ENCODE measurements at regions not wholly inside any gene's neighbourhood (a gene's known extent, or its start where the extent isn't known, plus 50 kb on each side); places are given as distances from the start of the nearest gene placed in this dataset.
"Not testable (repeated sequence)": the region's sequence is repeated elsewhere in the genome, so short reads cannot be mapped to it uniquely, and the experiment has no call there.

DNA sequence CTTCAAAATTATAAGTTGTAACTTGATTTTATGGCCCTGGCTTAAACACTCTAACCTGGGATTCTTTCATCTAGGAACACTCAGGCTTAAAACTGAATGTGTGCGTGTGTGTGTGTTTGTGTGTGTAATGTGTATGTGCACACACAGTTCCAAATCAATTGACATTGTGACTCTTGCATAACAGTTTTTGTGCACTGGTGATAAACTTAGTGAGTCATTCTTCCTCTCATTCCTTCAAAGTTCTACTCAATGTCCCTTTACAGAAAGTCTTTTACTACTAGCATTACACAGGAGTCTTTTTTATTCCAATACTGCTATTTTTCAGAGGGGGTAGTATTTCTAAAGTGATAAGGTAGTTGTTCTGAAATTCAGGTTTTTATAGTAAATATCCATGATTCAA, 943.6 kb downstream of the KCNT2 start:
- DNase-seq (ENCODE audit: extremely low spot score): no peak
- POLR2A ChIA-PET: no interaction called here
- TF ChIP-seq, protein P1, sequence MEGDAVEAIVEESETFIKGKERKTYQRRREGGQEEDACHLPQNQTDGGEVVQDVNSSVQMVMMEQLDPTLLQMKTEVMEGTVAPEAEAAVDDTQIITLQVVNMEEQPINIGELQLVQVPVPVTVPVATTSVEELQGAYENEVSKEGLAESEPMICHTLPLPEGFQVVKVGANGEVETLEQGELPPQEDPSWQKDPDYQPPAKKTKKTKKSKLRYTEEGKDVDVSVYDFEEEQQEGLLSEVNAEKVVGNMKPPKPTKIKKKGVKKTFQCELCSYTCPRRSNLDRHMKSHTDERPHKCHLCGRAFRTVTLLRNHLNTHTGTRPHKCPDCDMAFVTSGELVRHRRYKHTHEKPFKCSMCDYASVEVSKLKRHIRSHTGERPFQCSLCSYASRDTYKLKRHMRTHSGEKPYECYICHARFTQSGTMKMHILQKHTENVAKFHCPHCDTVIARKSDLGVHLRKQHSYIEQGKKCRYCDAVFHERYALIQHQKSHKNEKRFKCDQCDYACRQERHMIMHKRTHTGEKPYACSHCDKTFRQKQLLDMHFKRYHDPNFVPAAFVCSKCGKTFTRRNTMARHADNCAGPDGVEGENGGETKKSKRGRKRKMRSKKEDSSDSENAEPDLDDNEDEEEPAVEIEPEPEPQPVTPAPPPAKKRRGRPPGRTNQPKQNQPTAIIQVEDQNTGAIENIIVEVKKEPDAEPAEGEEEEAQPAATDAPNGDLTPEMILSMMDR (IDR thresholded peaks at IDR 0.05; ENCODE audit: control extremely low read depth, extremely low read depth, low read depth, missing control alignments): no peak
- CTCF ChIA-PET: interaction anchor here (1.4 to 2.0 kb wide), 2 partner anchors 9 to 23 kb away, joined by 3 to 6 read pairs; no protein-coding TSS in a partner anchor

DNA sequence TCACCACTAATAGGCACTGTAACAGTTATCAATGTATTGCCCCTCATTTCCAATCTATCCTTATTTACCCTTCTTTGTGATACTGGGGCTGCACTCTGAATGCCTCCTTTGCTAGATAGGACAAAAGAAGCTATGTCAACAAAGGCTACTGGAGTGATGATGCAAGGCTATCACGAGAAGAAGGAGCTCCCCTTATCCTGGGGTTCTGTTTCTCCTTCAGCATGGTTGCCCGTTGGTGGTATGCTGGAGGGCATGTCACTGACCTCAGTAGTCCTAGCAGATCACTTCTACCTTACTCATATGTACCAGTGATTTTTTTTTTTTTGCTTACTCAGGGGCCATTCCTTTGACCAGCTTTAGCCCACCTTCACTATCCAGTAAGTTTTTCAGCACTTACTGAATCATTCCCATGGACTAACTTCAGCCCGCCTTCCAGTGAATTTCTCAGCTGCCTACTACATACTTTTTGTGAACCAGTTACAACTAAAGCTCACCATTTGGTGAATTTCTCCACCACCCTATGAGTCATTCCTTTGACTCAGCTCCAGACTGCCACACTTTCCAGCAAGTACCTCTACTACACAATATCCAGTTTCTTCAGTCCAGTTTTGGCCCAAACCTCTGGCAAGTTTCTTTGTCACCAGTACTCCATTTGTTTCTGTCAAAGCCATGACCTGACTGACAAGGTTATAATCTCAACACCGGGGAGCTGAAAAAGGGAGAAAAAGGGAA, 944.5 kb downstream of the KCNT2 start:
- ChIA-PET CTCF (interaction anchor here (1.4 to 2.0 kb wide), 2 partner anchors 10 to 22 kb away, joined by 3 to 6 read pairs; no protein-coding TSS in a partner anchor), POLR2A (no interaction called here)
- TF ChIP-seq, protein P1 (IDR thresholded peaks at IDR 0.05; ENCODE audit: control extremely low read depth, extremely low read depth, low read depth, missing control alignments): no peak
- no peak for DNase-seq (ENCODE audit: extremely low spot score)

DNA sequence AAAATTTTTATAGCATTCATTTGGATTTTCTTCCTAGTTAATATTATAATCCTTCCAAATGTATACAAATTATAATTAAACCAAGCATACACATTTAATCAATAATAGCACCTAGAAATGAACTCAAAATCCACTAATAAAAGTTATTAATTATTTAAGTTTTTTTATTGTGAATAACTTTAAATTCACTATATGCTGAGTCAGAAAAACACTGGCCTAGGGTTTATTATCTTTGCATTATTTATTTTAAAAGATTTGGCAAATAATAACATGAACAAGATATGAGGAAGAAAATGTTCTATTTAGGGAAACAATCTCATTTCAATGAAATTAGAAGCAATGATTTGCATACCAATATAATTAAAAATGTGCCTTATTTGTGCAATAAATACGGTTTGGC, 951.5 kb downstream of the KCNT2 start:
- DNase-seq (ENCODE audit: extremely low spot score): no peak
- ChIA-PET POLR2A (no interaction called here), CTCF (no interaction called here)
- TF ChIP-seq, protein P1 (IDR thresholded peaks at IDR 0.05; ENCODE audit: control extremely low read depth, extremely low read depth, low read depth, missing control alignments): no peak

DNA sequence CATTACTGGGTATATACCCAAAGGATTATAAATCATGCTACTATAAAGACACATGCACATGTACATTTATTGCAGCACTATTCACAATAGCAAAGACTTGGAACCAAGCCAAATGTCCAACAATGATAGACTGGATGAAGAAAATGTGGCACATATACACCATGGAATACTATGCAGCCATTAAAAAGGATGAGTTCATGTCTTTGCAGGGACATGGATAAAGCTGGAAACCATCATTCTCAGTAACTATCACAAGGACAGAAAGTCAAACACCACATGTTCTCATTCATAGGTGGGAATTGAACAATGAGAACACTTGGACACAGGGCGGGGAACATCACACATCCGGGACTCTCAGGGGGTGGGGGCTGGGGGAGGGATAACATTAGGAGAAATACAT, 959.4 kb downstream of the KCNT2 start:
- DNase-seq (ENCODE audit: extremely low spot score); POLR2A ChIA-PET; CTCF ChIA-PET: not testable (repeated sequence)

DNA sequence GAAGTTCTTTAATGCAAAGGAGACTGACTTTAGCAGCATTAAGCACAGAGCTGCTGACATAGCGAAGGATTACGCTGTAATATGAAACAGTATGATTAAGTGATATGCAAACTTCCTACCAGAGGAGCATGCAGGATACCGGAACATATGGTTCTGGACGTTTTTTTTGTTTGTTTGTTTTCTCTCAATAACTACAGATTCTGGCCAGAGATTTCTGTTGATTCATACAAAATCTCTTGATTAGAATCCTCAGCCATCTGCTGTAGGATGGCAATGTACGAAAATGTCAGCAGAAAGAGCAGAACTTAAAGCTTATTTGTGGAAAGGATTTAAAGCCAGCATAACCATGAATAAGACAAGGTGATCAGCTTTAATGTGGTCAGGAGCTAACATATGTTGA, 970.7 kb downstream of the KCNT2 start:
- TF ChIP-seq, protein P1 (IDR thresholded peaks at IDR 0.05; ENCODE audit: control extremely low read depth, extremely low read depth, low read depth, missing control alignments): no peak
- no peak for DNase-seq (ENCODE audit: extremely low spot score)
- ChIA-PET CTCF (no interaction called here), POLR2A (no interaction called here)

DNA sequence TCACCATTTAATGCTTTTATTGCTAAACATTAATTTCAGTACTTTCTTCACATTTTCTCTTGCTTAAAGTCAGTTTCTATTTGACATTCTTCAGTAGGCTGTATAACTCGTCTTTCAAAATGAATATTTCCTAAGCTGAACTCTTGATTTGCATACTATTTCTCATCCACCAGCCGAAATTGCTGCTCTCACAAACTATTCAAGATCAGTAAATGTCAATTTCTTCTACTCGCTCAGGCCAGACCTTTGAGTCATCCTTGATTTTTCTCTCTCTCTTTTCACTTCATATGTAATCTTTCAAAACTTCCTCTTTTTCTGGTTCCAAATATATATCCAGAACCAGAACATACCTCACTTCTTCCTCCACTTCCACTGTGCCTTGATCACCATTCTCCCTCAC, 990.0 kb downstream of the KCNT2 start:
- ChIA-PET CTCF (no interaction called here), POLR2A (no interaction called here)
- no peak for DNase-seq (ENCODE audit: extremely low spot score)
- TF ChIP-seq, protein P1 (IDR thresholded peaks at IDR 0.05; ENCODE audit: control extremely low read depth, extremely low read depth, low read depth, missing control alignments): no peak

DNA sequence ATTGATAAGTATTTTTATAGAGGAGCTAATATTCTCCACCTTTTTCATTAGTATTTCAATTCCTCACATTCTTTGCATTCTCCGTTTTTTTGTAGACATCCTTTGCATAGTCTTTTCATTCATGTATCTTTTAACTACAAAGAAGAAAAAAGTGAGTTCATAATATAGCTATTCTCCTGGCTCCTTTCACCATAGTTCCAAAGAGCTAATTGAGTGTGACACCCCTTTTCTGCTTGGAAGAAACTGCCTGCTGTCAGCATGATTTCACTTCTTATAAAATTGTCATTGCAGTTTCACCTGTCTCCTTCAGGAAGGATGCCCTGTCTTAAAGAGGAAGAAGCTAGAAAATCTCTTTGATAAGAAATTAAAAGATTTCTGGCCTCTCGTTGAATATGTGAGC, 991.1 kb downstream of the KCNT2 start:
- POLR2A ChIA-PET: no interaction called here
- DNase-seq (ENCODE audit: extremely low spot score): no peak
- TF ChIP-seq, protein P1 (IDR thresholded peaks at IDR 0.05; ENCODE audit: control extremely low read depth, extremely low read depth, low read depth, missing control alignments): no peak
- CTCF ChIA-PET: no interaction called here

All from GM10248 (cell line).